ENCODE measurements at regions not wholly inside any gene's neighbourhood (a gene's known extent, or its start where the extent isn't known, plus 50 kb on each side); places are given as distances from the start of the nearest gene placed in this dataset.

DNA sequence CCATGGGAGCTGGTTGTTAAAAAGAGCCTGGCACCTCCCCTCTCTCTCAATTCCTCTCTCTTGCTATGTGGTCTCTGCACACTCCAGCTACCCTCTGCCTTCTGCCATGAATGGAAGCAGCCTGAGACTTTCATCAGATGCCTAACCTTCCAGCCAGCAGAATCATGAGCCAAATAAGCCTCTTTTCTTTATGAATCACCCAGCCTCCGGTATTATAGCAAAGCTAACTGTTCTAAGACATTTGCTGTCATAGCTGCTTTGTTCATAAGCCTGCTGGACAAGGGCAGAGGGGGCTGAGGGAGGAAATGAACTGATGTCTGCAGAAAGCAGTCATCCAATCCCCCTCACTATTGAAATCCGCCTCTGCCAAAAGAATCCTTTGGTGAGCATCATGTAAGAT is 196.7 kb downstream of the ZNF330 start:
- TF ChIP-seq, protein P1, sequence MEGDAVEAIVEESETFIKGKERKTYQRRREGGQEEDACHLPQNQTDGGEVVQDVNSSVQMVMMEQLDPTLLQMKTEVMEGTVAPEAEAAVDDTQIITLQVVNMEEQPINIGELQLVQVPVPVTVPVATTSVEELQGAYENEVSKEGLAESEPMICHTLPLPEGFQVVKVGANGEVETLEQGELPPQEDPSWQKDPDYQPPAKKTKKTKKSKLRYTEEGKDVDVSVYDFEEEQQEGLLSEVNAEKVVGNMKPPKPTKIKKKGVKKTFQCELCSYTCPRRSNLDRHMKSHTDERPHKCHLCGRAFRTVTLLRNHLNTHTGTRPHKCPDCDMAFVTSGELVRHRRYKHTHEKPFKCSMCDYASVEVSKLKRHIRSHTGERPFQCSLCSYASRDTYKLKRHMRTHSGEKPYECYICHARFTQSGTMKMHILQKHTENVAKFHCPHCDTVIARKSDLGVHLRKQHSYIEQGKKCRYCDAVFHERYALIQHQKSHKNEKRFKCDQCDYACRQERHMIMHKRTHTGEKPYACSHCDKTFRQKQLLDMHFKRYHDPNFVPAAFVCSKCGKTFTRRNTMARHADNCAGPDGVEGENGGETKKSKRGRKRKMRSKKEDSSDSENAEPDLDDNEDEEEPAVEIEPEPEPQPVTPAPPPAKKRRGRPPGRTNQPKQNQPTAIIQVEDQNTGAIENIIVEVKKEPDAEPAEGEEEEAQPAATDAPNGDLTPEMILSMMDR (conservative IDR thresholded peaks at IDR 0.05; ENCODE audit: low read length), result no peak
- no peak for TF ChIP-seq EZH2phosphoT487 (IDR thresholded peaks at IDR 0.05; ENCODE audit: borderline replicate concordance)

Measured in Loucy (cell line).